ENCODE measurements at regions not wholly inside any gene's neighbourhood (a gene's known extent, or its start where the extent isn't known, plus 50 kb on each side); places are given as distances from the start of the nearest gene placed in this dataset.

GRCh38 chr6:150680510-150680909 is 80.8 kb downstream of the PLEKHG1 start:
- in situ Hi-C loops (cut with MboI), result no loop called here
- intact Hi-C loops (cut with micrococcal nuclease; ENCODE audit: unreplicated experiment), result no loop called here
- ChIA-PET SMC1A (ENCODE audit: uncharacterized antibody, unreplicated experiment) (interaction anchor here (0.6 to 0.8 kb wide), 2 partner anchors 39 to 135 kb away, joined by 3 to 4 read pairs; no protein-coding TSS in a partner anchor), CTCF (interaction anchor here (1.5 kb wide), 1 partner anchor 262 kb away, joined by 3 read pairs; no protein-coding TSS in a partner anchor), RAD21 (ENCODE audit: unreplicated experiment) (no interaction called here), POLR2A (no interaction called here)
- no peak for FAIRE-seq
- WGBS (ENCODE audit: insufficient coverage, insufficient replicate concordance, low lambda C conversion rate, missing lambda C conversion rate), result 96% methylated on average over 5 of the region's 5 CpGs
- no peak for DNase-seq (ENCODE audit: low read depth, low spot score)
- no TSS peak for BruUV-seq (replicated peaks)
- Histone ChIP-seq H3K4me2 (ENCODE audit: control insufficient read depth, insufficient read depth) (no peak overlapping the region), H4K20me1 (ENCODE audit: control insufficient read depth, insufficient read depth) (no peaks in the 10 kb centered on the region), H2AFZ (ENCODE audit: control insufficient read depth, low read depth, low read length) (no peak overlapping the region), H3K36me3 (ENCODE audit: control insufficient read depth in 2 of 2, insufficient read depth in 2 of 2, low read length in 1 of 2) (no peaks in the 10 kb centered on the region), H3K9me3 (replicated peaks; ENCODE audit: control insufficient read depth, insufficient read depth, low read length) (no peaks in the 10 kb centered on the region; the same call in 2 of the 3 replicates), H3K4me1 (ENCODE audit: control insufficient read depth, insufficient read depth, low read length) (no peaks in the 10 kb centered on the region; the same call in 1 of the 2 replicates), H3K79me2 (ENCODE audit: control insufficient read depth, insufficient read depth, low read length) (no peaks in the 10 kb centered on the region), H3K27me3 (replicated peaks in 1 of 2; ENCODE audit: control insufficient read depth in 2 of 2, insufficient read depth in 2 of 2, low read length in 1 of 2) (no peaks in the 10 kb centered on the region; a peak in 1 of 4 replicates), H3K4me3 (no peak overlapping the region), H3K9ac (ENCODE audit: control insufficient read depth, insufficient read depth, low read length) (no peak overlapping the region), H3K27ac (ENCODE audit: control insufficient read depth, insufficient read depth) (no peak overlapping the region)
- ATAC-seq, result no peak
- TF ChIP-seq MTA2 (IDR thresholded peaks at IDR 0.05; ENCODE audit: low read depth), result no peak
- no peak for TF ChIP-seq CBX5 (IDR thresholded peaks at IDR 0.05; ENCODE audit: low read depth)
- TF ChIP-seq MXI1 (IDR thresholded peaks at IDR 0.05; ENCODE audit: low read depth, low read length), result no peak
- no peak for TF ChIP-seq NR2F1 (conservative IDR thresholded peaks at IDR 0.05)
- no peak for TF ChIP-seq JUNB (IDR thresholded peaks at IDR 0.05)
- TF ChIP-seq KDM1A (IDR thresholded peaks at IDR 0.05; ENCODE audit: borderline replicate concordance), result no peak
- TF ChIP-seq, protein P1, sequence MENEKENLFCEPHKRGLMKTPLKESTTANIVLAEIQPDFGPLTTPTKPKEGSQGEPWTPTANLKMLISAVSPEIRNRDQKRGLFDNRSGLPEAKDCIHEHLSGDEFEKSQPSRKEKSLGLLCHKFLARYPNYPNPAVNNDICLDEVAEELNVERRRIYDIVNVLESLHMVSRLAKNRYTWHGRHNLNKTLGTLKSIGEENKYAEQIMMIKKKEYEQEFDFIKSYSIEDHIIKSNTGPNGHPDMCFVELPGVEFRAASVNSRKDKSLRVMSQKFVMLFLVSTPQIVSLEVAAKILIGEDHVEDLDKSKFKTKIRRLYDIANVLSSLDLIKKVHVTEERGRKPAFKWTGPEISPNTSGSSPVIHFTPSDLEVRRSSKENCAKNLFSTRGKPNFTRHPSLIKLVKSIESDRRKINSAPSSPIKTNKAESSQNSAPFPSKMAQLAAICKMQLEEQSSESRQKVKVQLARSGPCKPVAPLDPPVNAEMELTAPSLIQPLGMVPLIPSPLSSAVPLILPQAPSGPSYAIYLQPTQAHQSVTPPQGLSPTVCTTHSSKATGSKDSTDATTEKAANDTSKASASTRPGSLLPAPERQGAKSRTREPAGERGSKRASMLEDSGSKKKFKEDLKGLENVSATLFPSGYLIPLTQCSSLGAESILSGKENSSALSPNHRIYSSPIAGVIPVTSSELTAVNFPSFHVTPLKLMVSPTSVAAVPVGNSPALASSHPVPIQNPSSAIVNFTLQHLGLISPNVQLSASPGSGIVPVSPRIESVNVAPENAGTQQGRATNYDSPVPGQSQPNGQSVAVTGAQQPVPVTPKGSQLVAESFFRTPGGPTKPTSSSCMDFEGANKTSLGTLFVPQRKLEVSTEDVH (IDR thresholded peaks at IDR 0.05; ENCODE audit: low read depth, partially characterized antibody), result no peak
- TF ChIP-seq EED (IDR thresholded peaks at IDR 0.05; ENCODE audit: low read depth), result no peak
- no peak for TF ChIP-seq RELA (IDR thresholded peaks at IDR 0.05; ENCODE audit: borderline replicate concordance, partially characterized antibody)
- TF ChIP-seq, protein P2, sequence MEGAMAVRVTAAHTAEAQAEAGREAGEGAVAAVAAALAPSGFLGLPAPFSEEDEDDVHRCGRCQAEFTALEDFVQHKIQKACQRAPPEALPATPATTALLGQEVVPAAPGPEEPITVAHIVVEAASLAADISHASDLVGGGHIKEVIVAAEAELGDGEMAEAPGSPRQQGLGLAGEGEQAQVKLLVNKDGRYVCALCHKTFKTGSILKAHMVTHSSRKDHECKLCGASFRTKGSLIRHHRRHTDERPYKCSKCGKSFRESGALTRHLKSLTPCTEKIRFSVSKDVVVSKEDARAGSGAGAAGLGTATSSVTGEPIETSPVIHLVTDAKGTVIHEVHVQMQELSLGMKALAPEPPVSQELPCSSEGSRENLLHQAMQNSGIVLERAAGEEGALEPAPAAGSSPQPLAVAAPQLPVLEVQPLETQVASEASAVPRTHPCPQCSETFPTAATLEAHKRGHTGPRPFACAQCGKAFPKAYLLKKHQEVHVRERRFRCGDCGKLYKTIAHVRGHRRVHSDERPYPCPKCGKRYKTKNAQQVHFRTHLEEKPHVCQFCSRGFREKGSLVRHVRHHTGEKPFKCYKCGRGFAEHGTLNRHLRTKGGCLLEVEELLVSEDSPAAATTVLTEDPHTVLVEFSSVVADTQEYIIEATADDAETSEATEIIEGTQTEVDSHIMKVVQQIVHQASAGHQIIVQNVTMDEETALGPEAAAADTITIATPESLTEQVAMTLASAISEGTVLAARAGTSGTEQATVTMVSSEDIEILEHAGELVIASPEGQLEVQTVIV (IDR thresholded peaks at IDR 0.05; ENCODE audit: borderline replicate concordance, partially characterized antibody), result no peak
- no peak for TF ChIP-seq CTCF (IDR thresholded peaks at IDR 0.05 in 2 of 3, conservative IDR thresholded peaks at IDR 0.05 in 1 of 3; ENCODE audit: control insufficient read depth in 2 of 3, extremely low read depth in 1 of 3, insufficient read depth in 1 of 3, low read depth in 3 of 3, low read length in 3 of 3)
- no peak for TF ChIP-seq SIX5 (IDR thresholded peaks at IDR 0.05; ENCODE audit: low read depth, low read length, severe bottlenecking)
- no peak for TF ChIP-seq YBX1 (IDR thresholded peaks at IDR 0.05)
- TF ChIP-seq FOS (IDR thresholded peaks at IDR 0.05; ENCODE audit: borderline replicate concordance, extremely low read depth, insufficient read length), result no peak
- TF ChIP-seq NFYA (IDR thresholded peaks at IDR 0.05; ENCODE audit: borderline replicate concordance, low read depth, low read length), result no peak
- no peak for TF ChIP-seq BCL3 (IDR thresholded peaks at IDR 0.05; ENCODE audit: borderline replicate concordance, insufficient read depth, low read depth, low read length, poor library complexity, severe bottlenecking)
- no peak for TF ChIP-seq CBX3 (IDR thresholded peaks at IDR 0.05; ENCODE audit: borderline replicate concordance, low read depth)

Measured in GM12878 (cell line).